CD14-positive monocyte (primary cell): ENCODE measurements at regions not wholly inside any gene's neighbourhood (a gene's known extent, or its start where the extent isn't known, plus 50 kb on each side); places are given as distances from the start of the nearest gene placed in this dataset.

Experiments
- DNase-seq, 3 donors: peaks; one replicate each; pipeline ENCODE4 v3.0.0-alpha.2; 2011 to 2022
- H2AFZ ChIP-seq: 2 replicates; pipeline ENCODE4 v1.6.0; 2012; ENCODE audit warnings: mild to moderate bottlenecking, low read depth, low read length, inconsistent platforms; ENCODE audit not compliant: insufficient read depth, poor library complexity, severe bottlenecking
- H3K27ac ChIP-seq, 2 donors: 1 replicate in 1 of 2; 2 replicates in 1 of 2; pipeline ENCODE4 v1.5.1; 2012 to 2013; ENCODE audit warnings: low read length in 2 of 2, control low read depth in 1 of 2, inconsistent platforms in 1 of 2, low read depth in 1 of 2, mild to moderate bottlenecking in 1 of 2
- H3K27me3 ChIP-seq, 2 donors: one replicate each; pipeline versions ENCODE4 v1.6.0 to v1.6.1; 2011 to 2013; ENCODE audit warnings: low read length in 2 of 2; ENCODE audit not compliant: control insufficient read depth in 2 of 2, insufficient read depth in 2 of 2
- H3K36me3 ChIP-seq, 2 donors: replicated peaks in 1 of 2; 1 replicate in 1 of 2; 2 replicates in 1 of 2; pipeline versions ENCODE4 v1.5.1 to v1.6.1; 2012 to 2013; ENCODE audit warnings: low read length in 2 of 2, control low read depth in 1 of 2, inconsistent platforms in 1 of 2, mild to moderate bottlenecking in 1 of 2; ENCODE audit not compliant: insufficient read depth in 2 of 2, control insufficient read depth in 1 of 2
- H3K4me1 ChIP-seq, 2 donors: 1 replicate in 1 of 2; 2 replicates in 1 of 2; pipeline versions ENCODE4 v1.5.1 to v1.6.1; 2012 to 2013; ENCODE audit warnings: low read length in 2 of 2, control low read depth in 1 of 2, inconsistent platforms in 1 of 2, mild to moderate bottlenecking in 1 of 2, moderate library complexity in 1 of 2; ENCODE audit not compliant: insufficient read depth in 2 of 2, control insufficient read depth in 1 of 2
- H3K4me2 ChIP-seq: replicated peaks from 2 replicates; pipeline ENCODE3; 2012; ENCODE audit warnings: low read length, moderate library complexity, mild to moderate bottlenecking; ENCODE audit not compliant: poor library complexity, severe bottlenecking; ENCODE audit errors: extremely low read depth
- H3K4me3 ChIP-seq, 3 experiments: fragments of 200-600 bp in 1 of 3; sonication (generic) in 1 of 3; replicated peaks in 1 of 3; 1 replicate in 2 of 3; 2 replicates in 1 of 3; pipeline ENCODE4 v1.5.1; 2011 to 2013; ENCODE audit warnings: low read length in 3 of 3, mild to moderate bottlenecking in 3 of 3, control low read depth in 2 of 3, low read depth in 2 of 3, inconsistent platforms in 1 of 3, moderate library complexity in 1 of 3
- H3K79me2 ChIP-seq: 2 replicates; pipeline ENCODE4 v1.6.0; 2012; ENCODE audit warnings: mild to moderate bottlenecking, control low read depth, inconsistent platforms, low read length, moderate library complexity; ENCODE audit not compliant: insufficient read depth
- H3K9ac ChIP-seq: 2 replicates; pipeline ENCODE4 v1.6.0; 2017; ENCODE audit warnings: low read length, mild to moderate bottlenecking; ENCODE audit not compliant: insufficient read depth, poor library complexity, severe bottlenecking
- H3K9me3 ChIP-seq, 2 donors: replicated peaks in 1 of 2; 1 replicate in 1 of 2; 2 replicates in 1 of 2; pipeline versions ENCODE4 v1.5.1 to v1.6.1; 2012 to 2013; ENCODE audit warnings: low read length in 2 of 2, control low read depth in 1 of 2; ENCODE audit not compliant: control insufficient read depth in 1 of 2, insufficient read depth in 1 of 2
- H4K20me1 ChIP-seq: 2 replicates; pipeline ENCODE4 v1.6.0; 2012; ENCODE audit warnings: mild to moderate bottlenecking, low read length, control low read depth, moderate library complexity; ENCODE audit not compliant: insufficient read depth
- H3K27ac Mint-ChIP-seq, 7 donors: one replicate each; pipeline ENCODE4 v1.8.0; 2020; ENCODE audit warnings: mild to moderate bottlenecking in 7 of 7, mixed read lengths in 7 of 7, moderate library complexity in 6 of 7, inconsistent platforms in 2 of 7
- H3K27me3 Mint-ChIP-seq, 3 donors: one replicate each; pipeline ENCODE4 v1.8.0; 2021 to 2022; ENCODE audit warnings: low read depth in 3 of 3, mild to moderate bottlenecking in 3 of 3, mixed read lengths in 3 of 3, moderate library complexity in 3 of 3, inconsistent platforms in 1 of 3
- H3K36me3 Mint-ChIP-seq, 2 donors: one replicate each; pipeline ENCODE4 v1.8.0; 2020; ENCODE audit warnings: mixed read lengths in 2 of 2, inconsistent platforms in 1 of 2, mild to moderate bottlenecking in 1 of 2
- H3K4me1 Mint-ChIP-seq: one replicate; pipeline ENCODE4 v1.8.0; 2020; ENCODE audit warnings: mild to moderate bottlenecking, mixed read lengths
- H3K4me3 Mint-ChIP-seq, 2 donors: one replicate each; pipeline ENCODE4 v1.8.0; 2020; ENCODE audit warnings: mild to moderate bottlenecking in 2 of 2, mixed read lengths in 2 of 2, moderate library complexity in 1 of 2
- H3K9me3 Mint-ChIP-seq, 7 donors: one replicate each; pipeline ENCODE4 v1.8.0; 2020 to 2022; ENCODE audit warnings: mixed read lengths in 7 of 7, mild to moderate bottlenecking in 6 of 7, moderate library complexity in 6 of 7, inconsistent platforms in 2 of 7
- CTCF ChIP-seq: fragments of 200-600 bp; IDR thresholded peaks from one replicate; pipeline ENCODE4 v1.8.0; 2022; ENCODE audit warnings: antibody characterized with exemption, mild to moderate bottlenecking
- WGBS: methylation state at CpG from one replicate; pipeline ENCODE4 v1.1.5; 2013; ENCODE audit warnings: missing lambda C conversion rate; ENCODE audit not compliant: insufficient coverage; 5-methylcytosine and 5-hydroxymethylcytosine counted together
- intact Hi-C, 2 donors: fragments of 100-400 bp; cut with micrococcal nuclease; formaldehyde crosslinking; loops; one replicate each; pipeline versions ENCODE4 v1.15.0 to v1.15.1; 2023

- Histone ChIP-seq H3K9ac (no peak overlapping the region), H3K79me2 (no peaks in the 10 kb centered on the region), H3K27me3 (no peaks in the 10 kb centered on the region), H3K27ac (no peak overlapping the region), H3K9me3 (no peaks in the 10 kb centered on the region), H3K4me1 (no peaks in the 10 kb centered on the region), H3K4me3 (no peak overlapping the region), H3K36me3 (no peaks in the 10 kb centered on the region), H3K4me2 (no peak overlapping the region), H4K20me1 (no peaks in the 10 kb centered on the region), H2AFZ (no peak overlapping the region)
- H3K27ac Mint-ChIP-seq: no peak overlapping the region
- H3K36me3 Mint-ChIP-seq: no peaks in the 10 kb centered on the region
- no peaks in the 10 kb centered on the region for H3K4me1 Mint-ChIP-seq
- TF ChIP-seq CTCF: no peak
- no peak overlapping the region for H3K4me3 Mint-ChIP-seq
- peaks cover 0 to 1% (median 0%) of the 10 kb centered on the region in 7 donors for H3K9me3 Mint-ChIP-seq
- intact Hi-C loops: no loop called here
- peaks cover 9 to 11% (median 11%) of the 10 kb centered on the region in 3 donors for H3K27me3 Mint-ChIP-seq
- DNase-seq: no peak
- 100% methylated on average over 1 of the region's 5 CpGs for WGBS
These were observed 55.4 kb downstream of the FAM241B start for GRCh38 chr10:69685426-69685801.

GRCh38 chr10:69685802-69686585 is 55.9 kb downstream of the FAM241B start:
- Mint-ChIP-seq H3K9me3 (peaks cover 0 to 1% (median 0%) of the 10 kb centered on the region in 7 donors), H3K27me3 (peaks cover 8 to 13% (median 11%) of the 10 kb centered on the region in 3 donors), H3K27ac (no peak overlapping the region), H3K4me1 (no peaks in the 10 kb centered on the region), H3K4me3 (no peak overlapping the region), H3K36me3 (no peaks in the 10 kb centered on the region)
- no peaks in the 10 kb centered on the region for H3K79me2 ChIP-seq
- 92% methylated on average over 18 of the region's 18 CpGs for WGBS
- no peak overlapping the region for H3K9ac ChIP-seq
- intact Hi-C loops: no loop called here
- H3K4me3 ChIP-seq: no peak overlapping the region
- H4K20me1 ChIP-seq: no peaks in the 10 kb centered on the region
- H3K4me1 ChIP-seq: no peaks in the 10 kb centered on the region
- no peaks in the 10 kb centered on the region for H3K27me3 ChIP-seq
- TF ChIP-seq CTCF: no peak
- no peak overlapping the region for H3K4me2 ChIP-seq
- no peaks in the 10 kb centered on the region for H3K9me3 ChIP-seq
- no peak overlapping the region for H3K27ac ChIP-seq
- DNase-seq: no peak
- H3K36me3 ChIP-seq: no peaks in the 10 kb centered on the region
- no peak overlapping the region for H2AFZ ChIP-seq
